GM12874 (cell line): ENCODE measurements at regions not wholly inside any gene's neighbourhood (a gene's known extent, or its start where the extent isn't known, plus 50 kb on each side); places are given as distances from the start of the nearest gene placed in this dataset.

Experiments
- CTCF ChIP-seq: IDR thresholded peaks from 2 replicates; pipeline ENCODE4 v1.5.1; 2011; ENCODE audit warnings: low read depth, mild to moderate bottlenecking, control low read depth, low read length, moderate library complexity; ENCODE audit not compliant: insufficient read depth

- TF ChIP-seq CTCF = no peak
Measured at GRCh38 chr15:93519599-93519998, 430.6 kb upstream of the RGMA start.

GRCh38 chr15:93517176-93517575 lies 428.2 kb upstream of the RGMA start:
- TF ChIP-seq CTCF = no peak

- no peak for TF ChIP-seq CTCF
Measured at GRCh38 chr15:93515256-93516051, 426.4 kb upstream of the RGMA start.

- no peak for TF ChIP-seq CTCF
Measured at GRCh38 chr15:93506646-93507045, 417.6 kb upstream of the RGMA start.

- no peak for TF ChIP-seq CTCF
Measured at GRCh38 chr15:93505506-93505905, 416.5 kb upstream of the RGMA start.

GRCh38 chr15:93501946-93502345 lies 412.9 kb upstream of the RGMA start:
- TF ChIP-seq CTCF = no peak

GRCh38 chr15:93500155-93500554 lies 411.1 kb upstream of the RGMA start:
- no peak for TF ChIP-seq CTCF
